ENCODE measurements at regions not wholly inside any gene's neighbourhood (a gene's known extent, or its start where the extent isn't known, plus 50 kb on each side); places are given as distances from the start of the nearest gene placed in this dataset.

- whole genome bisulfite sequencing, 4 donors, result 47 to 83% (median 65%) methylated on average over 1 to 2 of the region's 2 CpGs
- no peaks in the 10 kb centered on the region for H3K9me3 ChIP-seq (replicated peaks in 1 of 3)
- no peak for DNase-seq
- intact Hi-C loops (cut with DNase I), result no loop called here
- H3K27ac ChIP-seq, result no peak overlapping the region
- H3K4me3 ChIP-seq, result no peak overlapping the region
- no peaks in the 10 kb centered on the region for H3K27me3 ChIP-seq
- no peaks in the 10 kb centered on the region for H3K4me1 ChIP-seq (replicated peaks in 1 of 2)
- H3K36me3 ChIP-seq (replicated peaks in 1 of 2), result no peaks in the 10 kb centered on the region
- TF ChIP-seq POLR2A (IDR thresholded peaks at IDR 0.05), result no peak
- no peak for TF ChIP-seq CTCF (IDR thresholded peaks at IDR 0.05)
Observed at GRCh38 chr13:62997038-62997599, 1581.5 kb upstream of the PCDH20 start.

GRCh38 chr13:62973804-62974203 is 1558.2 kb upstream of the PCDH20 start:
- 68 to 80% (median 72%) methylated on average over 5 of the region's 5 CpGs for WGBS, 4 donors
- H3K4me1 ChIP-seq (replicated peaks in 1 of 2), result no peaks in the 10 kb centered on the region
- no peaks in the 10 kb centered on the region for H3K27me3 ChIP-seq
- no peak overlapping the region for H3K27ac ChIP-seq
- H3K4me3 ChIP-seq, result no peak overlapping the region
- no peak for DNase-seq
- TF ChIP-seq CTCF (IDR thresholded peaks at IDR 0.05) (no peak), POLR2A (IDR thresholded peaks at IDR 0.05) (no peak)
- intact Hi-C loops (cut with DNase I), result no loop called here
- H3K36me3 ChIP-seq (replicated peaks in 1 of 2), result no peaks in the 10 kb centered on the region
- H3K9me3 ChIP-seq (replicated peaks in 1 of 3), result no peaks in the 10 kb centered on the region

GRCh38 chr13:62964522-62964921 is 1548.9 kb upstream of the PCDH20 start:
- no peak overlapping the region for H3K4me3 ChIP-seq
- intact Hi-C loops (cut with DNase I), result no loop called here
- no peak for DNase-seq
- H3K4me1 ChIP-seq (replicated peaks in 1 of 2), result no peaks in the 10 kb centered on the region
- no peaks in the 10 kb centered on the region for H3K36me3 ChIP-seq (replicated peaks in 1 of 2)
- TF ChIP-seq POLR2A (IDR thresholded peaks at IDR 0.05), result no peak
- TF ChIP-seq CTCF (IDR thresholded peaks at IDR 0.05), result no peak
- no peaks in the 10 kb centered on the region for H3K9me3 ChIP-seq (replicated peaks in 1 of 3)
- no peak overlapping the region for H3K27ac ChIP-seq
- no peaks in the 10 kb centered on the region for H3K27me3 ChIP-seq

- intact Hi-C loops (cut with DNase I), result no loop called here
- Histone ChIP-seq H3K4me1 (replicated peaks in 1 of 2) (no peaks in the 10 kb centered on the region), H3K27ac (no peak overlapping the region), H3K36me3 (replicated peaks in 1 of 2) (no peaks in the 10 kb centered on the region), H3K9me3 (replicated peaks in 1 of 3) (no peaks in the 10 kb centered on the region), H3K4me3 (no peak overlapping the region), H3K27me3 (no peaks in the 10 kb centered on the region)
- DNase-seq, result no peak
- 43 to 61% (median 53%) methylated on average over 3 of the region's 3 CpGs for WGBS, 4 donors
- TF ChIP-seq CTCF (IDR thresholded peaks at IDR 0.05) (no peak), POLR2A (IDR thresholded peaks at IDR 0.05) (no peak)
Observed at GRCh38 chr13:62960723-62961122, 1545.1 kb upstream of the PCDH20 start.
